Mesenchymal stem cell (in vitro differentiated cells and primary cell): ENCODE measurements at regions not wholly inside any gene's neighbourhood (a gene's known extent, or its start where the extent isn't known, plus 50 kb on each side); places are given as distances from the start of the nearest gene placed in this dataset.

ENCODE experiments used
- DNase-seq: peaks from one replicate; pipeline ENCODE4 v3.0.0-alpha.2; 2013
- H2AFZ ChIP-seq: one replicate; pipeline ENCODE4 v1.6.1; 2013; ENCODE audit warnings: low read depth, mild to moderate bottlenecking, control low read depth, inconsistent platforms, low read length, moderate library complexity
- H2AK5ac ChIP-seq: 2 replicates; pipeline ENCODE4 v1.6.1; 2013; ENCODE audit warnings: low read length, moderate library complexity, mild to moderate bottlenecking, inconsistent platforms; ENCODE audit not compliant: severe bottlenecking
- H2BK120ac ChIP-seq: one replicate; pipeline ENCODE4 v1.6.1; 2013; ENCODE audit warnings: low read depth, mild to moderate bottlenecking, inconsistent platforms, low read length, moderate library complexity
- H2BK12ac ChIP-seq, 2 experiments: one replicate each; pipeline ENCODE4 v1.6.1; 2013; ENCODE audit warnings: inconsistent platforms in 2 of 2, low read length in 2 of 2, mild to moderate bottlenecking in 2 of 2, moderate library complexity in 2 of 2, control low read depth in 1 of 2
- H2BK15ac ChIP-seq: one replicate; pipeline ENCODE4 v1.6.1; 2013; ENCODE audit warnings: mild to moderate bottlenecking, low read depth, inconsistent platforms; ENCODE audit not compliant: poor library complexity, severe bottlenecking
- H2BK5ac ChIP-seq: 2 replicates; pipeline ENCODE4 v1.6.1; 2013; ENCODE audit warnings: low read depth, mild to moderate bottlenecking, low read length, control low read depth, inconsistent platforms; ENCODE audit not compliant: poor library complexity, severe bottlenecking
- H3K14ac ChIP-seq, 2 experiments: one replicate each; pipeline ENCODE4 v1.6.1; 2013; ENCODE audit warnings: inconsistent platforms in 2 of 2, low read length in 2 of 2, control low read depth in 1 of 2, mild to moderate bottlenecking in 1 of 2, moderate library complexity in 1 of 2
- H3K18ac ChIP-seq, 2 experiments: one replicate each; pipeline ENCODE4 v1.6.1; 2013; ENCODE audit warnings: inconsistent platforms in 2 of 2, low read length in 2 of 2, control low read depth in 1 of 2, low read depth in 1 of 2, mild to moderate bottlenecking in 1 of 2
- H3K23ac ChIP-seq, 2 experiments: one replicate each; pipeline ENCODE4 v1.6.1; 2013; ENCODE audit warnings: inconsistent platforms in 2 of 2, low read length in 2 of 2, mild to moderate bottlenecking in 2 of 2, moderate library complexity in 2 of 2, control low read depth in 1 of 2
- H3K27ac ChIP-seq: 2 replicates; pipeline ENCODE4 v1.5.1; 2013; ENCODE audit warnings: mild to moderate bottlenecking, moderate library complexity, low read length, control low read depth, inconsistent platforms; ENCODE audit not compliant: poor library complexity, severe bottlenecking
- H3K27me3 ChIP-seq, 2 experiments: 2 replicates each; pipeline versions ENCODE4 v1.6.1 to v1.7.0; 2013; ENCODE audit warnings: low read length in 2 of 2, mild to moderate bottlenecking in 2 of 2, moderate library complexity in 2 of 2, control low read depth in 1 of 2, inconsistent platforms in 1 of 2; ENCODE audit not compliant: control insufficient read depth in 1 of 2, insufficient read depth in 1 of 2
- H3K36me3 ChIP-seq, 2 experiments: 2 replicates each; pipeline versions ENCODE4 v1.6.1 to v1.7.0; 2013; ENCODE audit warnings: low read length in 2 of 2, control low read depth in 1 of 2, inconsistent platforms in 1 of 2, low read depth in 1 of 2, mild to moderate bottlenecking in 1 of 2; ENCODE audit not compliant: insufficient read depth in 2 of 2, control insufficient read depth in 1 of 2
- H3K4ac ChIP-seq, 2 experiments: one replicate each; pipeline ENCODE4 v1.6.1; 2013; ENCODE audit warnings: inconsistent platforms in 2 of 2, low read length in 2 of 2, mild to moderate bottlenecking in 2 of 2, moderate library complexity in 2 of 2, control low read depth in 1 of 2, low read depth in 1 of 2
- H3K4me1 ChIP-seq: 2 replicates; pipeline ENCODE4 v1.6.1; 2013; ENCODE audit warnings: low read depth, low read length, control low read depth; ENCODE audit not compliant: control insufficient read depth, insufficient read depth
- H3K4me2 ChIP-seq: 2 replicates; pipeline ENCODE4 v1.6.1; 2013; ENCODE audit warnings: low read length, mild to moderate bottlenecking, inconsistent platforms; ENCODE audit not compliant: poor library complexity, severe bottlenecking
- H3K4me3 ChIP-seq, 2 experiments: 2 replicates each; pipeline versions ENCODE4 v1.5.1 to v1.7.0; 2013; ENCODE audit warnings: low read length in 2 of 2, mild to moderate bottlenecking in 2 of 2, control low read depth in 1 of 2, low read depth in 1 of 2; ENCODE audit not compliant: insufficient read depth in 1 of 2
- H3K79me1 ChIP-seq: replicated peaks from 2 replicates; pipeline ENCODE4 v1.6.1; 2013; ENCODE audit warnings: mild to moderate bottlenecking, control low read depth, low read length, inconsistent platforms; ENCODE audit not compliant: poor library complexity, severe bottlenecking
- H3K9ac ChIP-seq: 2 replicates; pipeline ENCODE4 v1.7.0; 2013; ENCODE audit warnings: mild to moderate bottlenecking, low read length, moderate library complexity
- H3K9me3 ChIP-seq: 2 replicates; pipeline ENCODE4 v1.7.0; 2013; ENCODE audit warnings: mild to moderate bottlenecking, low read length; ENCODE audit not compliant: control insufficient read depth
- H4K8ac ChIP-seq: one replicate; pipeline ENCODE4 v1.6.1; 2013; ENCODE audit warnings: inconsistent platforms, mild to moderate bottlenecking, low read length, moderate library complexity
- H4K91ac ChIP-seq: one replicate; pipeline ENCODE4 v1.6.1; 2013; ENCODE audit warnings: mild to moderate bottlenecking, low read length, inconsistent platforms
- WGBS: methylation state at CpG from one replicate; pipeline ENCODE4 v1.1.7; 2013; ENCODE audit warnings: mixed read lengths; 5-methylcytosine and 5-hydroxymethylcytosine counted together

DNA sequence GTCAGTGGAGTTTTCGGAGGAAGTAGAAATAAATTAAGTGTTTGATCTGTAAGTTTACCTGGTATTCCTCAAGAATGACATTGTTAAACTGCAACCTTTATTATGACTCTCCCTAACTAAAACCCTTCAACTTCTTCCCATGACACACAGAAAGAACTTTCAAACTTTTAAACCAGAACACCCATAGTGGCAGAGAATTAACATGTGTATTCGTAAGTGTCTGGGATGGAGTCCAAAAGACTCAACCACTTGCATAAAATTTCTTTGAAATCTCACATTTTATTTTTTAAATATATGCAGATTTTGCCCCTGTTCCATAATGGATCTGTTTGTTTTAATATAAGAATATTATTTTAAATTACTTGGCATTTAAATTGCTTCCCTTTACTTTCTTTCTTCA, 54.6 kb upstream of the PLXNA4 start:
- no peak overlapping the region for H2BK15ac ChIP-seq
- no peak overlapping the region for H3K27ac ChIP-seq
- H3K36me3 ChIP-seq = no peaks in the 10 kb centered on the region
- no peak overlapping the region for H3K4me3 ChIP-seq
- no peaks in the 10 kb centered on the region for H3K79me1 ChIP-seq
- H3K27me3 ChIP-seq = peaks cover 0 to 17% of the 10 kb centered on the region in 2 experiments
- H2BK5ac ChIP-seq = no peak overlapping the region
- H3K9me3 ChIP-seq = no peaks in the 10 kb centered on the region
- no peak overlapping the region for H3K14ac ChIP-seq
- no CpG with 5 or more reads among the region's 2 CpGs for WGBS
- H2BK12ac ChIP-seq = no peak overlapping the region
- no peak overlapping the region for H4K91ac ChIP-seq
- H2AFZ ChIP-seq = no peak overlapping the region
- H3K9ac ChIP-seq = no peak overlapping the region
- H3K18ac ChIP-seq = no peak overlapping the region
- no peak overlapping the region for H2BK120ac ChIP-seq
- DNase-seq = no peak
- no peaks in the 10 kb centered on the region for H3K4me1 ChIP-seq
- H4K8ac ChIP-seq = no peak overlapping the region
- no peak overlapping the region for H3K4ac ChIP-seq
- no peak overlapping the region for H2AK5ac ChIP-seq
- H3K4me2 ChIP-seq = no peak overlapping the region
- H3K23ac ChIP-seq = no peak overlapping the region
